ENCODE measurements at regions not wholly inside any gene's neighbourhood (a gene's known extent, or its start where the extent isn't known, plus 50 kb on each side); places are given as distances from the start of the nearest gene placed in this dataset.
"Not testable (repeated sequence)": the region's sequence is repeated elsewhere in the genome, so short reads cannot be mapped to it uniquely, and the experiment has no call there.

DNA sequence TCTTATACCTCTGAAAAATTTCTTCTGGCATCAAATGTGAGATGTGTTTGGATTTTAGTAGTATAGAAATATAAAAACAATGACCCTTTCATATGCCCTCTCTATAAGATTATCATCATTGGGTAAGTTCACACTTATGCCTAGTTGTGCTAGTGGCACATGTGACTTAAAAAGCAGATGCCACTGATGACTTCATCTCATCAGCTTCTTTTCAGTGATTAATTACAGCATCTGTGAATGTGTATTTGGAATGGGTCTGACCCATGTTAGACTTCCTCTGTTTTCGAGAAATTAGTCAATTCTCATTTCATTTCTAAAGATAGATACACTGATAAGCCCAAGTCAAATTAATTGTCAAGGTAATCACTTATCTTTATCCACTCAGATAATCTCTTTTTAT is 698.7 kb downstream of the GABRG1 start:
- Histone ChIP-seq H3K36me3 (no peaks in the 10 kb centered on the region), H3K27me3 (no peaks in the 10 kb centered on the region), H3K4me3 (no peak overlapping the region), H3K9me3 (no peaks in the 10 kb centered on the region), H3K27ac (no peak overlapping the region), H3K4me1 (no peaks in the 10 kb centered on the region)
- intact Hi-C loops (cut with DNase I; ENCODE audit: low total_unique reads): no loop called here
- DNase-seq: no peak
- TF ChIP-seq CTCF (IDR thresholded peaks at IDR 0.05) (no peak), POLR2A (IDR thresholded peaks at IDR 0.05) (no peak)

- Histone ChIP-seq H3K27ac (no peak overlapping the region), H3K36me3 (no peaks in the 10 kb centered on the region), H3K27me3 (no peaks in the 10 kb centered on the region), H3K9me3 (no peaks in the 10 kb centered on the region), H3K4me1 (no peaks in the 10 kb centered on the region), H3K4me3 (no peak overlapping the region)
- TF ChIP-seq POLR2A (IDR thresholded peaks at IDR 0.05) (no peak), CTCF (IDR thresholded peaks at IDR 0.05) (no peak)
- intact Hi-C loops (cut with DNase I; ENCODE audit: low total_unique reads): no loop called here
- no peak for DNase-seq
Observed at GRCh38 chr4:45423896-45424295, 697.5 kb upstream of the GNPDA2 start.

GRCh38 chr4:45420091-45420674 is 693.8 kb upstream of the GNPDA2 start:
- intact Hi-C loops (cut with DNase I; ENCODE audit: low total_unique reads); H3K27me3 ChIP-seq; DNase-seq; H3K9me3 ChIP-seq; H3K36me3 ChIP-seq; H3K27ac ChIP-seq; H3K4me1 ChIP-seq; H3K4me3 ChIP-seq: not testable (repeated sequence)

- no peak overlapping the region for H3K27ac ChIP-seq
- H3K4me3 ChIP-seq: no peak overlapping the region
- H3K4me1 ChIP-seq: no peaks in the 10 kb centered on the region
- no peak for TF ChIP-seq CTCF (IDR thresholded peaks at IDR 0.05)
- no peak for TF ChIP-seq POLR2A (IDR thresholded peaks at IDR 0.05)
- DNase-seq: no peak
- H3K9me3 ChIP-seq: no peaks in the 10 kb centered on the region
- intact Hi-C loops (cut with DNase I; ENCODE audit: low total_unique reads): no loop called here
- no peaks in the 10 kb centered on the region for H3K36me3 ChIP-seq
- no peaks in the 10 kb centered on the region for H3K27me3 ChIP-seq
Observed at GRCh38 chr4:45410701-45411210, 684.4 kb upstream of the GNPDA2 start.

DNA sequence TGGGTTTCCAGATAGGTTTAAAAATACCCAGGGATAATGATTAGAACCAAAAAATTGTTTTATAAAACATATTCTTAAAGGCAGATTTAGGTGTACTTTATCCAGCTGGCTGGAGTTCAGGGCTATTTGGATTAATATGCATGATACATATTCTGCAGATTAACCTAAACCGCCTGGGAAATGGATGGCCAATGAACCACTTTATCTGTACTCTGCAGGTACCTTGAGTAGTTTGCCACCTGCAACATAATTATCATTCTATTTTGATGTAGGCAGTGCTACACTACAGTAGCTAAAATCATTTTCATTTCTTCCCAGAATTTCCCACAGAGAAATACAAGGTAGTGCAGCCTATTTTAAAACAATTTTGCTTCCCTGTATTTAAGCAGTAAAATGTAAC is 683.2 kb upstream of the GNPDA2 start:
- intact Hi-C loops (cut with DNase I; ENCODE audit: low total_unique reads): no loop called here
- Histone ChIP-seq H3K4me3 (no peak overlapping the region), H3K27ac (no peak overlapping the region), H3K27me3 (no peaks in the 10 kb centered on the region), H3K36me3 (no peaks in the 10 kb centered on the region), H3K4me1 (no peaks in the 10 kb centered on the region), H3K9me3 (no peaks in the 10 kb centered on the region)
- TF ChIP-seq POLR2A (IDR thresholded peaks at IDR 0.05) (no peak), CTCF (IDR thresholded peaks at IDR 0.05) (no peak)
- no peak for DNase-seq

- DNase-seq: no peak
- Histone ChIP-seq H3K27me3 (no peaks in the 10 kb centered on the region), H3K9me3 (no peaks in the 10 kb centered on the region), H3K36me3 (no peaks in the 10 kb centered on the region), H3K4me3 (no peak overlapping the region), H3K4me1 (no peaks in the 10 kb centered on the region), H3K27ac (no peak overlapping the region)
- TF ChIP-seq POLR2A (IDR thresholded peaks at IDR 0.05): no peak
- intact Hi-C loops (cut with DNase I; ENCODE audit: low total_unique reads): no loop called here
Observed at GRCh38 chr4:45408996-45409395, 682.6 kb upstream of the GNPDA2 start.

Measured in uterus (tissue), 3 donors.